MM.1S (cell line): ENCODE measurements at regions not wholly inside any gene's neighbourhood (a gene's known extent, or its start where the extent isn't known, plus 50 kb on each side); places are given as distances from the start of the nearest gene placed in this dataset.

Experiments
- EZH2 ChIP-seq: fragments of 300-600 bp; sonication (generic); optimal IDR thresholded peaks from 2 replicates; pipeline ENCODE3; 2017; ENCODE audit warnings: low read depth, mild to moderate bottlenecking, antibody characterized with exemption, low read length, mixed read lengths
- EZH2phosphoT487 ChIP-seq: fragments of 300-600 bp; sonication (generic); IDR thresholded peaks from 2 replicates; pipeline ENCODE4 v1.6.1; 2018; ENCODE audit warnings: antibody characterized with exemption, low read length

DNA sequence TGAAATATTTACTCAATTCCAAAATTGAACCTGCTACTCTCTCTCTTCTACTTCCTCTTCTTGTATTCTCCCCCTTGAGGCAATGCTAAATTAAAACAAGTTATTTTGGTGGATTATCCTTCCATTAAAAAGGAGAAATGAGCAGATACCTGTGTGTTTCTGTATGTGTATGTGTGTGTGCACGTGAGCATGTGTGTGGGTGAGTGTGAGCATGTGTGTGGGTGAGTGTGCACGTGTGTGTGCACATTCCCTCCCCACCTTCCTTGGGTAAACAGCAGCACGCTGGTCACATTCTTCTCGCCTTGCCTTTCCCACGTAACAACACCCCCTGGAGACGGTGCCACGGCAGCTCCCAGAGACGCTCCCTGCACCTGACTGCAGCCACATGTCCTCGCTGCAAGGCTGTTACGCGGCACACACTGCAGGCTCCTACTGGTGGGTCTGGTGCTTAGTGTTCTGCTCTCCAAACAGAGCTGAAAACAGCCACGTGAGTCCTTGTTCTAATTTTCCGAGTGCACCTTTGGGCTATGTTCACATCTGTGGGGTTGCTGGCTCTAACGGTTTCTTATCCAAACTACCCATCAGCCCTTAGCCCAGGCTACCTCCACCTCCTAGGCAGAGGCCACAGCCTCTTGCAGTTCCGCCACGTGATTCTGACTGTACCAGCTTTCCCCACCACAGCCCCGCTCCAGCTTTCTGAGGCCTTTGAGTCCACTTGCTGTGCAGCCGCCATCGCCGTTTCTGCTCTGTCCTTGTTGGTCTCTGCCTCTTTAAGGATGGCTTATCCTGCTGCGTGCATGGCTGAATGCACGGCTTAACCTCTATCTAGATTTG is 123.4 kb downstream of the CTTN start:
- TF ChIP-seq EZH2 (no peak), EZH2phosphoT487 (no peak)
